Kidney epithelial cell (primary cell): ENCODE measurements at regions not wholly inside any gene's neighbourhood (a gene's known extent, or its start where the extent isn't known, plus 50 kb on each side); places are given as distances from the start of the nearest gene placed in this dataset.

Experiments used
- DNase-seq: peaks from one replicate; pipeline ENCODE4 v3.0.0-alpha.2; 2010; ENCODE audit warnings: low read depth
- H3K27me3 ChIP-seq: 2 replicates; pipeline ENCODE4 v1.6.0; 2011; ENCODE audit warnings: low read length; ENCODE audit not compliant: control insufficient read depth, insufficient read depth
- H3K36me3 ChIP-seq: 2 replicates; pipeline ENCODE4 v1.5.1; 2011; ENCODE audit warnings: low read length; ENCODE audit not compliant: control insufficient read depth, insufficient read depth
- H3K4me3 ChIP-seq: 2 replicates; pipeline ENCODE4 v1.5.1; 2011; ENCODE audit warnings: low read depth, mild to moderate bottlenecking, control low read depth, low read length
- TF ChIP-seq, protein P1 (sequence below): IDR thresholded peaks from 2 replicates; pipeline ENCODE4 v1.5.1; 2011; ENCODE audit warnings: mild to moderate bottlenecking, moderate library complexity, low read length, control low read depth, inconsistent platforms; ENCODE audit not compliant: insufficient read depth, poor library complexity, severe bottlenecking

DNA sequence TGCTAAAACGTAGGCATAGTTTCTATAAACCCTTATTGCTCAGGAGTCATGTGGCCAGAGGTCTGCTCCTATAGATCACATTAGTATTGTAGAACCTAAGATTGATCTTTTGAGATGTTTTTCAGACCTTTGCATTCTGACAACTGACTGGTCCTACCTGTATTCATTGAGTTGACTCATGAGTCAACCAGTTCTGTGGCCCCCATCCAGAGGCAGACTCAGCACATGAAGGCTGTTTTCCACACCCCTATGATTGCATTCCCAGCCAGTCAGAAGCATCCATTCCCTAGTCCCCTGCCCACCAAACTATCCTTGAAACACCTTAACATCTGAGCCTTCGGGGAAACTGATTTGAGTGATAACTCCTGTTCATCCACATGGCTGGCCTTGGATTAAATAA, 451.7 kb downstream of the SIPA1L2 start:
- TF ChIP-seq, protein P1, sequence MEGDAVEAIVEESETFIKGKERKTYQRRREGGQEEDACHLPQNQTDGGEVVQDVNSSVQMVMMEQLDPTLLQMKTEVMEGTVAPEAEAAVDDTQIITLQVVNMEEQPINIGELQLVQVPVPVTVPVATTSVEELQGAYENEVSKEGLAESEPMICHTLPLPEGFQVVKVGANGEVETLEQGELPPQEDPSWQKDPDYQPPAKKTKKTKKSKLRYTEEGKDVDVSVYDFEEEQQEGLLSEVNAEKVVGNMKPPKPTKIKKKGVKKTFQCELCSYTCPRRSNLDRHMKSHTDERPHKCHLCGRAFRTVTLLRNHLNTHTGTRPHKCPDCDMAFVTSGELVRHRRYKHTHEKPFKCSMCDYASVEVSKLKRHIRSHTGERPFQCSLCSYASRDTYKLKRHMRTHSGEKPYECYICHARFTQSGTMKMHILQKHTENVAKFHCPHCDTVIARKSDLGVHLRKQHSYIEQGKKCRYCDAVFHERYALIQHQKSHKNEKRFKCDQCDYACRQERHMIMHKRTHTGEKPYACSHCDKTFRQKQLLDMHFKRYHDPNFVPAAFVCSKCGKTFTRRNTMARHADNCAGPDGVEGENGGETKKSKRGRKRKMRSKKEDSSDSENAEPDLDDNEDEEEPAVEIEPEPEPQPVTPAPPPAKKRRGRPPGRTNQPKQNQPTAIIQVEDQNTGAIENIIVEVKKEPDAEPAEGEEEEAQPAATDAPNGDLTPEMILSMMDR = no peak
- Histone ChIP-seq H3K36me3 (no peaks in the 10 kb centered on the region), H3K4me3 (no peak overlapping the region), H3K27me3 (peaks cover 2% of the 10 kb centered on the region)
- DNase-seq = no peak

DNA sequence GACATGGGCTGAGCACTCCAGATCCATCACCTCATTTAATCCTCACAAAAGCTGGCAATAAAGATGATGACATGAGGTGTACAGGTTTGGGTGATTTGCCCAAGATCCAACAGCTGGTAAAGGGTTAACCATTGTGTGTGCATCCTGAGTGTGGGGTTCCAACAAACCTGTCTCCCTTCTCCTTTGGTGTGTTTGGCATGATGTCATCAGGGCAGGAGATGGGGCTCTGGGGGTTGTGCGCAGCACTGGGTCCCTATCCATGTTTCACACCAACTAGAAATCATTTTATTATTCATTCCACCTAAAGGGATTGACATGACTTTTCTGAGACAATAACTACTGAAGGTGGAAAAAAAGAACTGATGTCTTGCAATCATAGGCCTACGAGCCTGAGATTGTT, 452.5 kb downstream of the SIPA1L2 start:
- Histone ChIP-seq H3K4me3 (no peak overlapping the region), H3K27me3 (peaks cover 2% of the 10 kb centered on the region), H3K36me3 (no peaks in the 10 kb centered on the region)
- DNase-seq = no peak
- TF ChIP-seq, protein P1 = no peak

DNA sequence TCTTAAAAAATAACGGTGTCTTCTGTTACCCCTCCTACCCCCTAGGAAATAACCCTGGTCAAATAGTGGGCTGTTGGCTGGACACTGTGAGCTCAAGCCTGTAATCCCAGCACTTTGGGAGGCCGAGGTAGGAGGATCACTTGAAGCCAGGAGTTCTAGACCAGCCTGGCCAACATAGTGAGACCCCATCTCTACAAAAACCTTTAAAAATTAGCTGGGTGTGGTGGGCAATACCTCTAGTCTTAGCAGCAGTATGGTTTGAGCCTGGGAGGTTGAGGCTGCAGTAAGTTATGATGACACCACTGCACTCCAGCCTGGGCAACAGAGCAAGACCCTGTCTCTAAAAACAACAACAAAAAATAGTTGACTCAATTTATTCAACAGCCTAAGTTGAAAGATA, 453.7 kb downstream of the SIPA1L2 start:
- TF ChIP-seq, protein P1 = no peak
- Histone ChIP-seq H3K4me3 (no peak overlapping the region), H3K27me3 (peaks cover 2% of the 10 kb centered on the region), H3K36me3 (no peaks in the 10 kb centered on the region)
- DNase-seq = no peak

DNA sequence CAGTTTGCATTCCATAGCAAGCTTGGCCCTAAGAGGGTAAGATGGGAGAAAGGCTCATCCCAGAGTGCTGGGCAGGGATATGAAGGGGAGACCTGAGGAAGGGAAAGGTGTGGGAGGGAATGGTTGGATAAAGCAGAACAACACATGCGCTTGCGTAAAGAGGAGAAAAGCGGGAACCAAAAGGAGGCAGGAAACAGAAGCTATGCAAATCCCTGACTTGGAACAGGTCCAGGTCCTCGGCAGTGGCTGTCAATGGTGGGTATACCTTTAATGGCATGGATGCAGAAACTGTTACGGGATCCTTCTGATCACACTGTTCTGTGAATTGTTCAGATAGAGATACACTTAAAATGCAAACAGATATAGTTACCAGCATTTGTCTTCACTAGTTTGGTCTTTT, 455.6 kb downstream of the SIPA1L2 start:
- no peak for DNase-seq
- peaks cover 2% of the 10 kb centered on the region for H3K27me3 ChIP-seq
- no peak overlapping the region for H3K4me3 ChIP-seq
- TF ChIP-seq, protein P1 = no peak
- no peaks in the 10 kb centered on the region for H3K36me3 ChIP-seq

DNA sequence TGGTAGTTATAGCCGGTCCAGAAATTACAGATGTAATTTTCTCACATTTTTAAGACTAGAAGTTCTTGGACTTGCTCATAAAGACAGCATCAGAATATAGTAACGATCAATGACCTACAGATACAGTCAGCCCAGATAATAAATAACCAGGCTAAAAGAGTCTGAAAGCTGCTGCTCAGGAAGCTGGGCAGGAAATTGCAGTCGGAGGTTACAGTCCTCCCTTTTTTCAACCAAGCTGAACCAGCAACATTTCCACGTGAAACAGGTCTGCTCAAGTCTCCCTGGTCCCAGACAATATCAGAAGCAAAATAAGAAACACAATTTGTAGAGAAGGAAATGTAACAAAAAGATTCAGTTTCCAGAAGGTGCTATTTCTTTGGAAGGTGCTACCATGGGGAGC, 457.4 kb downstream of the SIPA1L2 start:
- Histone ChIP-seq H3K36me3 (no peaks in the 10 kb centered on the region), H3K4me3 (no peak overlapping the region), H3K27me3 (peaks cover 2% of the 10 kb centered on the region)
- TF ChIP-seq, protein P1 = no peak
- DNase-seq = no peak

DNA sequence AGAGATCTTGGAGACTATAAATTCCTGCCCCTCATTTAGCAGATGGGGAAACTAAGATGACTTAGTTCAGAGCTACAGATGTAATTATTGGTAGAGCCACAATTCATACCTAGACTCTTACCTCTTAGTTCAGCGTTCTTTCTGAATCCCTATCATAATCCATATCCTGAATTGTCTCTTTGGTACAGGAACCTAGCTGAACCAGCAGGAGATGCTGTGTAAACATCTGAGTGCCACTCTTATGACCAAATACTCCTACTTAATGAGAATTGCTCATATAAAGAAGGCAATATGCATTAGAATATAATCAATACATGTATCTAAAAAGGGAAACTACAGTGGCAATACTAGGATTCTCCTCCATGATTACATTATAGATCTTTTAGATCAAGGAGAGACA, 459.0 kb downstream of the SIPA1L2 start:
- Histone ChIP-seq H3K4me3 (no peak overlapping the region), H3K27me3 (peaks cover 2% of the 10 kb centered on the region), H3K36me3 (no peaks in the 10 kb centered on the region)
- TF ChIP-seq, protein P1 = no peak
- DNase-seq = no peak
